Skeletal muscle satellite cell (primary cell): ENCODE measurements at regions not wholly inside any gene's neighbourhood (a gene's known extent, or its start where the extent isn't known, plus 50 kb on each side); places are given as distances from the start of the nearest gene placed in this dataset.
"Not testable (repeated sequence)": the region's sequence is repeated elsewhere in the genome, so short reads cannot be mapped to it uniquely, and the experiment has no call there.

Source experiments
- H3K27me3 ChIP-seq: 2 replicates; pipeline ENCODE4 v1.7.0; 2013; ENCODE audit warnings: low read length; ENCODE audit not compliant: control insufficient read depth, insufficient read depth
- H3K36me3 ChIP-seq: 2 replicates; pipeline ENCODE4 v1.7.0; 2013; ENCODE audit warnings: mild to moderate bottlenecking, control low read depth, low read length; ENCODE audit not compliant: insufficient read depth
- H3K4me1 ChIP-seq: 2 replicates; pipeline ENCODE4 v1.7.0; 2013; ENCODE audit warnings: low read length; ENCODE audit not compliant: control insufficient read depth, insufficient read depth
- H3K4me2 ChIP-seq: 2 replicates; pipeline ENCODE4 v1.7.0; 2013; ENCODE audit warnings: mild to moderate bottlenecking, low read length
- H3K4me3 ChIP-seq: 2 replicates; pipeline ENCODE4 v1.7.0; 2013; ENCODE audit warnings: low read length
- H3K9ac ChIP-seq: 2 replicates; pipeline ENCODE4 v1.7.0; 2013; ENCODE audit warnings: mild to moderate bottlenecking, low read depth, low read length, moderate library complexity
- H3K9me3 ChIP-seq: replicated peaks from 2 replicates; pipeline ENCODE4 v1.7.0; 2013; ENCODE audit warnings: mild to moderate bottlenecking, control low read depth, low read length

GRCh38 chr2:194672994-194673393, 984.0 kb upstream of the SLC39A10 start:
- Histone ChIP-seq H3K27me3 (no peaks in the 10 kb centered on the region), H3K4me3 (no peak overlapping the region), H3K9me3 (no peaks in the 10 kb centered on the region), H3K36me3 (no peaks in the 10 kb centered on the region), H3K4me1 (no peaks in the 10 kb centered on the region), H3K9ac (no peak overlapping the region), H3K4me2 (no peak overlapping the region)

- Histone ChIP-seq H3K9me3 (no peaks in the 10 kb centered on the region), H3K27me3 (no peaks in the 10 kb centered on the region)
These were observed 995.6 kb upstream of the SLC39A10 start for GRCh38 chr2:194661431-194661830.

GRCh38 chr2:194639057-194639456, 1018.0 kb upstream of the SLC39A10 start:
- not testable (repeated sequence) for H3K4me1 ChIP-seq, H3K27me3 ChIP-seq, H3K9me3 ChIP-seq, H3K4me3 ChIP-seq, H3K4me2 ChIP-seq, H3K36me3 ChIP-seq, H3K9ac ChIP-seq

More at GRCh38 chr2:194661431-194661830, 995.6 kb upstream of the SLC39A10 start:
- H3K4me1 ChIP-seq = no peaks in the 10 kb centered on the region
- no peaks in the 10 kb centered on the region for H3K36me3 ChIP-seq
- H3K9ac ChIP-seq = no peak overlapping the region
- H3K4me3 ChIP-seq = no peak overlapping the region
- no peak overlapping the region for H3K4me2 ChIP-seq

GRCh38 chr2:194621945-194622344, 1035.1 kb upstream of the SLC39A10 start:
- H3K9me3 ChIP-seq = no peaks in the 10 kb centered on the region
- no peaks in the 10 kb centered on the region for H3K4me1 ChIP-seq
- H3K9ac ChIP-seq = no peak overlapping the region
- no peak overlapping the region for H3K4me3 ChIP-seq
- no peaks in the 10 kb centered on the region for H3K27me3 ChIP-seq
- H3K4me2 ChIP-seq = no peak overlapping the region
- H3K36me3 ChIP-seq = no peaks in the 10 kb centered on the region

GRCh38 chr2:194619366-194619765, 1037.7 kb upstream of the SLC39A10 start:
- no peak overlapping the region for H3K9ac ChIP-seq
- no peaks in the 10 kb centered on the region for H3K27me3 ChIP-seq
- no peaks in the 10 kb centered on the region for H3K4me1 ChIP-seq
- no peaks in the 10 kb centered on the region for H3K9me3 ChIP-seq
- no peak overlapping the region for H3K4me3 ChIP-seq
- H3K36me3 ChIP-seq = no peaks in the 10 kb centered on the region
- no peak overlapping the region for H3K4me2 ChIP-seq

GRCh38 chr2:194618432-194618831, 1038.6 kb upstream of the SLC39A10 start:
- Histone ChIP-seq H3K4me3 (no peak overlapping the region), H3K9ac (no peak overlapping the region), H3K36me3 (no peaks in the 10 kb centered on the region), H3K4me2 (no peak overlapping the region), H3K9me3 (no peaks in the 10 kb centered on the region), H3K27me3 (no peaks in the 10 kb centered on the region), H3K4me1 (no peaks in the 10 kb centered on the region)

- no peak overlapping the region for H3K4me2 ChIP-seq
- H3K9me3 ChIP-seq = no peaks in the 10 kb centered on the region
- H3K27me3 ChIP-seq = no peaks in the 10 kb centered on the region
- no peaks in the 10 kb centered on the region for H3K36me3 ChIP-seq
- no peak overlapping the region for H3K4me3 ChIP-seq
- H3K9ac ChIP-seq = no peak overlapping the region
- H3K4me1 ChIP-seq = no peaks in the 10 kb centered on the region
These were observed 1040.7 kb upstream of the SLC39A10 start for GRCh38 chr2:194616334-194616733.

GRCh38 chr2:194610297-194610696, 1046.7 kb upstream of the SLC39A10 start:
- H3K36me3 ChIP-seq = no peaks in the 10 kb centered on the region
- no peak overlapping the region for H3K4me3 ChIP-seq
- H3K4me2 ChIP-seq = no peak overlapping the region
- no peaks in the 10 kb centered on the region for H3K9me3 ChIP-seq
- no peaks in the 10 kb centered on the region for H3K4me1 ChIP-seq
- no peak overlapping the region for H3K9ac ChIP-seq
- no peaks in the 10 kb centered on the region for H3K27me3 ChIP-seq

- Histone ChIP-seq H3K27me3 (no peaks in the 10 kb centered on the region), H3K9me3 (peaks cover 3% of the 10 kb centered on the region), H3K9ac (no peak overlapping the region), H3K4me2 (no peak overlapping the region), H3K4me3 (no peak overlapping the region), H3K36me3 (no peaks in the 10 kb centered on the region), H3K4me1 (no peaks in the 10 kb centered on the region)
These were observed 1053.6 kb upstream of the SLC39A10 start for GRCh38 chr2:194603429-194603828.

GRCh38 chr2:194602750-194603149, 1054.3 kb upstream of the SLC39A10 start:
- H3K4me3 ChIP-seq = no peak overlapping the region
- H3K9ac ChIP-seq = no peak overlapping the region
- H3K4me1 ChIP-seq = no peaks in the 10 kb centered on the region
- H3K4me2 ChIP-seq = no peak overlapping the region
- H3K36me3 ChIP-seq = no peaks in the 10 kb centered on the region
- peaks cover 3% of the 10 kb centered on the region for H3K9me3 ChIP-seq
- no peaks in the 10 kb centered on the region for H3K27me3 ChIP-seq

GRCh38 chr2:194591192-194591591, 1065.8 kb upstream of the SLC39A10 start:
- Histone ChIP-seq H3K4me3 (no peak overlapping the region), H3K4me1 (no peaks in the 10 kb centered on the region), H3K4me2 (no peak overlapping the region), H3K36me3 (no peaks in the 10 kb centered on the region), H3K9ac (no peak overlapping the region), H3K9me3 (no peaks in the 10 kb centered on the region), H3K27me3 (no peaks in the 10 kb centered on the region)

GRCh38 chr2:194587739-194588270, 1069.2 kb upstream of the SLC39A10 start:
- Histone ChIP-seq H3K36me3 (no peaks in the 10 kb centered on the region), H3K27me3 (no peaks in the 10 kb centered on the region), H3K9ac (no peak overlapping the region), H3K4me1 (no peaks in the 10 kb centered on the region), H3K9me3 (no peaks in the 10 kb centered on the region), H3K4me2 (no peak overlapping the region), H3K4me3 (no peak overlapping the region)
